A673 (cell line): ENCODE measurements at regions not wholly inside any gene's neighbourhood (a gene's known extent, or its start where the extent isn't known, plus 50 kb on each side); places are given as distances from the start of the nearest gene placed in this dataset.

ENCODE experiments used
- BruUV-seq: library from RNA; stranded (reverse); fragments of 400-500 nt; replicated peaks from 2 replicates; lab custom pipeline; 2021; lab: Mats Ljungman, UMichigan
- CTCF ChIA-PET: fragments of 300-600 bp; sonication (Branson Sonifier 250); formaldehyde crosslinking; loops from one replicate; lab custom pipeline; 2022; ENCODE audit warnings: antibody characterized with exemption; lab: Charles Lee
- POLR2A ChIA-PET: fragments of 300-600 bp; sonication (Branson Sonifier 250); formaldehyde crosslinking; loops from one replicate; lab custom pipeline; 2022; ENCODE audit warnings: antibody characterized with exemption; ENCODE audit not compliant: low non-redundant PET; lab: Charles Lee
- DNase-seq: peaks from one replicate; pipeline ENCODE4 v3.0.0-alpha.2; 2015; ENCODE audit warnings: low spot score
- H3K27ac ChIP-seq: fragments of 200-600 bp; sonication (generic); 2 replicates; pipeline ENCODE4 v1.5.1; 2016; ENCODE audit warnings: mixed run types, low read depth, mild to moderate bottlenecking, mixed read lengths, antibody characterized with exemption, low read length; ENCODE audit not compliant: poor library complexity, severe bottlenecking
- H3K27me3 ChIP-seq: fragments of 200-600 bp; sonication (generic); replicated peaks from 2 replicates; pipeline ENCODE4 v1.6.1; 2017; ENCODE audit warnings: mixed run types, low read depth, mild to moderate bottlenecking, mixed read lengths, antibody characterized with exemption, low read length; ENCODE audit not compliant: insufficient read depth, poor library complexity
- H3K36me3 ChIP-seq: fragments of 200-600 bp; sonication (generic); 2 replicates; pipeline ENCODE4 v1.6.1; 2016; ENCODE audit warnings: mixed run types, mild to moderate bottlenecking, mixed read lengths, antibody characterized with exemption, low read length; ENCODE audit not compliant: insufficient read depth, poor library complexity, severe bottlenecking
- H3K4me1 ChIP-seq: fragments of 200-600 bp; sonication (generic); 2 replicates; pipeline ENCODE4 v1.6.1; 2017; ENCODE audit warnings: mixed run types, mild to moderate bottlenecking, mixed read lengths, antibody characterized with exemption, low read length; ENCODE audit not compliant: insufficient read depth, poor library complexity, severe bottlenecking
- H3K4me3 ChIP-seq: fragments of 200-600 bp; sonication (generic); 2 replicates; pipeline ENCODE4 v1.5.1; 2016; ENCODE audit warnings: low read depth, mixed run types, mild to moderate bottlenecking, mixed read lengths, low read length; ENCODE audit not compliant: poor library complexity, severe bottlenecking
- H3K9me3 ChIP-seq: fragments of 200-600 bp; sonication (generic); 2 replicates; pipeline ENCODE4 v1.6.1; 2016; ENCODE audit warnings: mixed run types, low read depth, mild to moderate bottlenecking, mixed read lengths, antibody characterized with exemption, low read length; ENCODE audit not compliant: poor library complexity, severe bottlenecking
- CTCF ChIP-seq: fragments of 300-800, 200-600 bp; sonication (generic); conservative IDR thresholded peaks from 2 replicates; pipeline ENCODE4 v1.5.1; 2017; ENCODE audit warnings: low read depth, mild to moderate bottlenecking, antibody characterized with exemption, low read length, moderate library complexity, mixed read lengths
- EZH2 ChIP-seq: fragments of 200-600 bp; sonication (generic); IDR thresholded peaks from 2 replicates; pipeline ENCODE4 v1.6.1; 2017; ENCODE audit warnings: borderline replicate concordance, low read depth, mild to moderate bottlenecking, mixed read lengths, antibody characterized with exemption, low read length; ENCODE audit not compliant: poor library complexity, severe bottlenecking
- intact Hi-C: fragments of 100-400 bp; cut with micrococcal nuclease; formaldehyde crosslinking; loops from one replicate; pipeline ENCODE4 v1.10.0; 2022; ENCODE audit not compliant: unreplicated experiment

DNA sequence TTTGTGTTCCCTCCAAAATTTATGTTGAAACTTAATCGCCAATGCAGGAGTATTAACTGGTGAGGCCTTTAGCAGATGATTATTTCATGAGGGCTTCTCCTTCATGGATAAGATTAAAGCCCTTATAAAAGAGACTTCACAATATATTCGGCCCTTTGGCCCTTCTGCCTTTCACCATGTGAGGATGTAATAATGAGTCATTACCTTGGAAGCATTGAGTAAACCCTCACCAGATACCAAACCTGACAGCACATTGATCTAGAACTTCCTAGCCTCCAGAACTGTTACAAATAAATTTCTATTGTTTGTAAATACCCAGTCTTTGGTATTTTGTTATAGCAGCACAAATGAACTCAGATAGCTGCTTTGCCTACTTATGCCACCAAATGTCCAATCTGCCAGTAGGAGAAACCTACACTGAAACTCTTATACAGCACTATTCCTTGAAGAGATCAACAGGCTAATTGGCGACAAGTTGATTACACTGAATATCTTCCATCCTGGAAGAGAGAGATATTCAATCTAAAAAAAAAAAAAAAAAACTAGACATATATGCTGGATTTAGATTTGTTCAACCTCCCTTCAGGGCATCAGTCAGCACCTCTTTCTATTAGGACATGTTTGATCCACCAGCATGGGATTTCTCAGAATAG, 125.9 kb upstream of the COL5A2 start:
- POLR2A ChIA-PET = no interaction called here
- Histone ChIP-seq H3K27me3 (no peaks in the 10 kb centered on the region), H3K4me1 (no peaks in the 10 kb centered on the region), H3K36me3 (no peaks in the 10 kb centered on the region), H3K9me3 (no peaks in the 10 kb centered on the region), H3K4me3 (no peak overlapping the region), H3K27ac (no peak overlapping the region)
- intact Hi-C loops = no loop called here
- no TSS peak for BruUV-seq
- CTCF ChIA-PET = no interaction called here
- no peak for DNase-seq
- TF ChIP-seq EZH2 (no peak), CTCF (no peak)

DNA sequence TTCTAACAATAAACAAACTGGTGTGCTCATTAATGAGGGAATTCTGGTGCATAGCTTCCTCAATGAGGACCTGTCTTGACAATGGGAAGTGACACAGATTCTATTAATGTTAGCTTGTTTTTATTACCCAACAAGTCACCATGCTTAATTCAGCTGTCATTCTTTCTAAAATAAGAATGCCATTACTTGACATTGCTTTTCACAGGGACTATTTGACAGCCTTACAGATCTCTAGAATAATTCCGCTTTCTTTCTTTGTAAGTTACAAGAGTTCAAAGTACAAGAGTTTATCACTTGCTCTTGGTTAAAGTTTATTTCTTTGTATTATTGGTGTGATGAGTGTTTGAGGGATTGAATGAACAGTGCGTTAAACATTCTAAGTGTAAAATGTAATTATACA, 127.0 kb upstream of the COL5A2 start:
- Histone ChIP-seq H3K36me3 (no peaks in the 10 kb centered on the region), H3K4me3 (no peak overlapping the region), H3K9me3 (no peaks in the 10 kb centered on the region), H3K27ac (no peak overlapping the region), H3K27me3 (no peaks in the 10 kb centered on the region), H3K4me1 (no peaks in the 10 kb centered on the region)
- intact Hi-C loops = no loop called here
- ChIA-PET CTCF (no interaction called here), POLR2A (no interaction called here)
- no peak for TF ChIP-seq CTCF
- no peak for TF ChIP-seq EZH2
- BruUV-seq = no TSS peak
- DNase-seq = no peak

DNA sequence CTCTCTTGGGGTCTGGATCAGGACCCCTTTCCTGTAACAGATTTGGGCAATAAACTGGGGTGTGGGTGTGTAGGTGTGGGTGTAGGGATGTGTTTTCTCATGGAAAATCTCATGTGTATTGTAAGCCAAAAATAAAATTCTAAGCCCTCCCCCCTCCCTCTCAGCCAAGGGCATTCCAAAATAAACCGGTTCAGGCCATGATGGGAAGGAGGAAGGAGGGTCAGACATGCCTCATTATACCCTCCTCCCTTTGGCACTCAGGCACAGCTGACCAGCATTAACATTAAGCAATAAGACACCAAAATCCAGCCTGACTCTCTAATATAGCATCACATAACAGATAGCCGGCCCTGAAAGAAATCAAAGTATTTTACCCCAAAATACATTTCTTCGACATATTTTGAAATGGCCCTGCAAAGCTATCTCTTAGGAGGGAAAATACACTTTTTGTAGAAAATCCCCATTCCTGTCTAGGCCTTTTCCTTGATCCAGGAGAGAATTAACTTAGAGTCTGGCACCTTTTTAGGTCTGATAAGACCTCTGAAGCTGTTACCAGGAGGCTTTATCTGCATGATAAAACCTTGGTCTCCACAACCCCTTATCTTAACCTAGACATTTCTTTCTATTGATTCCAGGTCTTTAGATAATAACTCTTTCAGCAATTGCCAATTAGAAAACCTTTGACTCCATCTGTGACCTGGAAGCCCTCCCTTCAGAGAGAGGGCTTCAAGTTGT, 128.7 kb upstream of the COL5A2 start:
- Histone ChIP-seq H3K27ac (no peak overlapping the region), H3K36me3 (no peaks in the 10 kb centered on the region), H3K9me3 (no peaks in the 10 kb centered on the region), H3K4me3 (no peak overlapping the region), H3K4me1 (no peaks in the 10 kb centered on the region), H3K27me3 (no peaks in the 10 kb centered on the region)
- no peak for TF ChIP-seq CTCF
- no peak for TF ChIP-seq EZH2
- POLR2A ChIA-PET = no interaction called here
- CTCF ChIA-PET = no interaction called here
- DNase-seq = no peak
- intact Hi-C loops = no loop called here
- BruUV-seq = no TSS peak
